ENCODE measurements at regions not wholly inside any gene's neighbourhood (a gene's known extent, or its start where the extent isn't known, plus 50 kb on each side); places are given as distances from the start of the nearest gene placed in this dataset.

- Histone ChIP-seq H3K27me3 (ENCODE audit: low read length) (no peaks in the 10 kb centered on the region), H3K36me3 (ENCODE audit: low read length) (no peaks in the 10 kb centered on the region), H3F3A (ENCODE audit: insufficient read depth) (no peaks in the 10 kb centered on the region), H3K9ac (ENCODE audit: low read length) (no peak overlapping the region), H3K9me3 (ENCODE audit: insufficient read depth, low read length) (no peaks in the 10 kb centered on the region), H3K4me3 (ENCODE audit: insufficient read depth, low read length, poor library complexity, severe bottlenecking) (no peak overlapping the region), H2AFZ (ENCODE audit: low read depth, low read length, severe bottlenecking) (no peak overlapping the region), H3K27ac (ENCODE audit: low read depth, low read length) (no peak overlapping the region), H3K9me2 (replicated peaks; ENCODE audit: insufficient read depth, low read length) (no peaks in the 10 kb centered on the region), H3K79me2 (ENCODE audit: insufficient read depth, low read length) (no peaks in the 10 kb centered on the region), H4K20me1 (ENCODE audit: low read depth, low read length) (no peaks in the 10 kb centered on the region), H3K4me2 (ENCODE audit: low read depth, low read length, poor library complexity, severe bottlenecking) (no peak overlapping the region)
- TF ChIP-seq EZH2phosphoT487 (conservative IDR thresholded peaks at IDR 0.05; ENCODE audit: low read length) (no peak), CTCF (IDR thresholded peaks at IDR 0.05; ENCODE audit: insufficient read depth, low read length, poor library complexity, severe bottlenecking) (no peak)
Observed at GRCh38 chr1:96557336-96557735, 164.2 kb upstream of the PTBP2 start.

GRCh38 chr1:96558635-96559034 lies 162.9 kb upstream of the PTBP2 start:
- Histone ChIP-seq H3K27ac (ENCODE audit: low read depth, low read length) (no peak overlapping the region), H3K9ac (ENCODE audit: low read length) (no peak overlapping the region)

DNA sequence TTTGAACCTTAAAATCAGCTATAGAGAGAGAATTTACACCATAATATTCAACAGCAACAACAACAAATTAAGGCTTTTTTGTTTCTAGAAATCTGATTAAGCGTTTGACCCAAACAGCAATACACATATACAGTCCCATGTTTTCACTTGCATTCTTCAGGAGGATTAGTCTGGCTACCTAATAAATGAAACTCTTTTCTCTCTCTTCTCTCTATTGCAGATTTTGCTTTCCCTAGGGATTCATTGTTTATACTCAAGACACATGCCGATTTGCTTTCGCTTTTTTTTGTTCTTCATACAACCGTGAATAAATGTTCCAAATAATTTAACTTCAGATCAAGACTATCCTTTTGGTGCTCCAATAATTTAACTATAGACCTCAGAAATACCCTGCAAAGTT lies 162.4 kb upstream of the PTBP2 start:
- Histone ChIP-seq H3K4me2 (ENCODE audit: low read depth, low read length, poor library complexity, severe bottlenecking) (no peak overlapping the region), H2AFZ (ENCODE audit: low read depth, low read length, severe bottlenecking) (no peak overlapping the region), H3K27ac (ENCODE audit: low read depth, low read length) (no peak overlapping the region), H3K4me3 (ENCODE audit: insufficient read depth, low read length, poor library complexity, severe bottlenecking) (no peak overlapping the region), H3K9me2 (replicated peaks; ENCODE audit: insufficient read depth, low read length) (no peaks in the 10 kb centered on the region), H3F3A (ENCODE audit: insufficient read depth) (no peaks in the 10 kb centered on the region), H3K9me3 (ENCODE audit: insufficient read depth, low read length) (no peaks in the 10 kb centered on the region), H3K27me3 (ENCODE audit: low read length) (no peaks in the 10 kb centered on the region), H3K9ac (ENCODE audit: low read length) (no peak overlapping the region), H3K36me3 (ENCODE audit: low read length) (no peaks in the 10 kb centered on the region), H4K20me1 (ENCODE audit: low read depth, low read length) (no peaks in the 10 kb centered on the region), H3K79me2 (ENCODE audit: insufficient read depth, low read length) (no peaks in the 10 kb centered on the region)
- TF ChIP-seq EZH2phosphoT487 (conservative IDR thresholded peaks at IDR 0.05; ENCODE audit: low read length) (no peak), CTCF (IDR thresholded peaks at IDR 0.05; ENCODE audit: insufficient read depth, low read length, poor library complexity, severe bottlenecking) (no peak)

More at GRCh38 chr1:96558635-96559034, 162.9 kb upstream of the PTBP2 start:
- Histone ChIP-seq H3K4me3 (ENCODE audit: insufficient read depth, low read length, poor library complexity, severe bottlenecking) (no peak overlapping the region), H3K36me3 (ENCODE audit: low read length) (no peaks in the 10 kb centered on the region), H3K79me2 (ENCODE audit: insufficient read depth, low read length) (no peaks in the 10 kb centered on the region), H3K4me2 (ENCODE audit: low read depth, low read length, poor library complexity, severe bottlenecking) (no peak overlapping the region), H3K9me2 (replicated peaks; ENCODE audit: insufficient read depth, low read length) (no peaks in the 10 kb centered on the region), H3F3A (ENCODE audit: insufficient read depth) (no peaks in the 10 kb centered on the region), H3K9me3 (ENCODE audit: insufficient read depth, low read length) (no peaks in the 10 kb centered on the region), H4K20me1 (ENCODE audit: low read depth, low read length) (no peaks in the 10 kb centered on the region), H3K27me3 (ENCODE audit: low read length) (no peaks in the 10 kb centered on the region), H2AFZ (ENCODE audit: low read depth, low read length, severe bottlenecking) (no peak overlapping the region)
- TF ChIP-seq CTCF (IDR thresholded peaks at IDR 0.05; ENCODE audit: insufficient read depth, low read length, poor library complexity, severe bottlenecking) (no peak), EZH2phosphoT487 (conservative IDR thresholded peaks at IDR 0.05; ENCODE audit: low read length) (no peak)
